Activated T-cell treated with anti-CD3 and anti-CD28 coated beads for 48 hours (primary cell): ENCODE measurements at regions not wholly inside any gene's neighbourhood (a gene's known extent, or its start where the extent isn't known, plus 50 kb on each side); places are given as distances from the start of the nearest gene placed in this dataset.

Source experiments
- DNase-seq: peaks from one replicate; pipeline ENCODE4 v3.0.0-alpha.2; 2020; ENCODE audit warnings: low read depth

DNA sequence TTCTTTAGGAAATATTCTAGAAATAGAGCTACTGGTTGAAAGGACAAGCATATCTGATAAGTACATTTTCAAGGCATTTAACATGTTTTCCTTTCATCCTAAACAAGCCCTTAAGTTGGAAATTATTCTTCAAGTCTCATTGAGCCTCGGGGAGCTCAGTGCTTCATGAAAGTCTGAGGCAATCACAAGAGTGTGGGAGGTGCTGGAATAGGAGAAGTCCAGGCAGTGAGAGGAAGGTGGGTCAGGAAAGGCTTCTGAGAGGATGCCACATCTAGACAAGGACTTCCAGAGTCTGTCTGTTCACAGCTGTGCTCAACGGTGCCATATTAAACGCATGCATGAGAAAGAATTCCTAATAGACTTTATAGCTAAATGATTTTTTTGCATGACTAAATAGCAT lies 69.8 kb downstream of the CD83 start:
- no peak for DNase-seq

DNA sequence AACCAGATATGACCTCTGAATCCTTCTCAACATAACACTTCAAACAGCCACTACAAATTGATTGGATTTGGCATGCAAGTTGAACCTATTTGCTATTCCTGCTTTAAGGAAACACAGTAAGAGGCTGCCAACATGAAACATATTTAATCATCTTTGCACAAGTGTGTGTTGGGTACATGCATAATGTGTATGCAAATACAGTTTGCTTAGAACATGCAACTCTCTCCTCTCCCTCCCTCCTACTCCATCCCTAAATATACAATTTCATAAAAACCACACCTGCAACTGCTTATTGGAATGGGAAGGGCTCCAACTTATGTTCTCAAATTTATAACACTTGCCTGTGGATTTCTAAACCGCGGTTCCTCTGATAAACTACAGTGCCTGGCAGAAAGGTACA lies 71.5 kb downstream of the CD83 start:
- DNase-seq, result no peak

DNA sequence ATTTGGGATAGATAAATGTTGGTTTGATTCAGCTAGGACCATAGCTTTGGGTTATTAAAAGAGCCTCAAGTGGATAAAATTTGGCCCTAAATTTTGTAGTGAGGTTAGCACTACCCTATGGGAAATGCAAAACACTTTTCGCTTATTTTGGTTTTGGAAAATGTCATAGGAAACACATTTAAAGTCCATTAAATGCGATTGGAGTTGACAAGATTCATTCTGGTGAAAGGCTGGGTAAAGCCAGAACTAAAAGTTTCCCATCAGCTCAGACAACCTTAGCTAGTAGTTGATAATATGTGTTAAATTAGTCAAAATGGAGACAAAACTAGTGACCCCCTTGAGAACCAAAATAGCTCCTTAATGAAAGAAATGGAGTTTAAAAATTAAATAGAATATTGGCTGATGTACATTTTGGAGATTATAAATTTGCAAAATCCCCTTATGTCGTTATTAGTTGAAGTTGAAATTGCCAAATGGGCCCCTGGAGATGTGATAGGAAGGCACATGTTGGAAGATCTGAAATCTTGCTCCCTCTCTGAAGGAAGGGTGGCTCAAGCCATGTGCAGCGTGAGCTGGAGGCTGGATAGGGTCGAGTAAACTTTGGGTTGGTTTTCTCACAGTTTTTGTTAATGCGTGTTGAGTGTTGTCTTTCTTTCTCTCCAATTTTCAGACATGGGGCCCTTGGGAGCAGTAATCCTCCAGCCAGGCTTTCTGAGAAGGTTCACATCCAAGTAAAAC lies 72.8 kb downstream of the CD83 start:
- DNase-seq, result no peak

DNA sequence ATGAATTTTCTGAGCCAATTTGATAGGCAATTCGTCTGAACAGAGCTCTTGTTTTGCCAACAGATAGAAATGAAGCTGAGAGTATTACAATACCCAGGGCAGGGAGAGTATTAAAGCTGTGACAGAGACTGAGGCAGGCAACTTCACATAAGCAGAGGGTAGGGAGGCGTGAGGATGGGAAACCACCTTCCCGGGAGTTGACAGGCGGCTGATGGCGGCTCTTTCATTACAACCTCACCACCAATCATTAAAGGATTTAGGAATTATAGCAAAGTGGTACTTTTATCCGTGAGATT lies 73.3 kb downstream of the CD83 start:
- DNase-seq, result no peak

DNA sequence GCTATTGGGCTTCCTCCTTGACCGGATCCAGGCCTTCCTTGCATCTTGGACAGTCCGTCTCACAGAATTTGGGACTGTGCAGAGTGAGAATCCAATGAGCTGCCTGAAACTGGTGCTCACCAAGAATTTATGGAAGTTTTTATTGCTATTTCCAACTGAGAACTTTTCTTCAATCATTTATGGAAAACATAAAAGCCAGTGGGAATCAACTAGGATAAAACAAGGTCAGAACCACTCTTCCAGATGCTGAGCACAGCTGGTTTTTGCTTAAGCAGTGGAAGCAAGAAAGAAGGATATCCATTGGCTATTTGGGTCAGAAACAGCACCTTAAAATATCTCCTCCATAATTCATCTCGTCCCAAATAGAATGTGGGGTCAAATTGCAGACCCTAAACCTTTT lies 74.2 kb downstream of the CD83 start:
- DNase-seq, result no peak

DNA sequence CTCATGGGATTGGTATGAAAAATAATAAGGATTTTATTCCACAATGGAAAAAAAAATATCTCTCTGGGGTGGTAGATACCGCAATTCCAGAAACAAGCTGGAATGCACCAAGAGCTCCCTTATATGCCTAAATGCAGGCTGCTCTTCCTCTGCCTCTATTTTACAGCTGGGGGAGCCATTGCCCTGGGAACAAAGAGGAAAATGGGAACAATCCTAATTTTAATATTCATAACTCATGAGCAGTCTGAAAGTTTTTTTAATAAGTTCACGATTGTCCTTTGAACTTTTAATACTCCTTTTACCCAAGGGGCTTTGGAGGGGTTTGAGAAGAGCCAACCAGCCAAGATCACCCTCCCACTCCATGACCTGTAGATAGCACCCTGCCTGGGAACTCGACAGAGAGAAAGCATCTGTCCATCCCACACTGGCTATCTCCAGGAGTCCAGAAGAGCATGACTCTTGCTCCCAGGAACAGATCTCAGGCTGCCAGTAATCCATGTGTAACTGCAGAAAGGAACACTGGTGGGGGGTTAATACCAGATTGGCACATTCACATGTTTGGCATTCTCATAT lies 74.7 kb downstream of the CD83 start:
- DNase-seq, result no peak

DNA sequence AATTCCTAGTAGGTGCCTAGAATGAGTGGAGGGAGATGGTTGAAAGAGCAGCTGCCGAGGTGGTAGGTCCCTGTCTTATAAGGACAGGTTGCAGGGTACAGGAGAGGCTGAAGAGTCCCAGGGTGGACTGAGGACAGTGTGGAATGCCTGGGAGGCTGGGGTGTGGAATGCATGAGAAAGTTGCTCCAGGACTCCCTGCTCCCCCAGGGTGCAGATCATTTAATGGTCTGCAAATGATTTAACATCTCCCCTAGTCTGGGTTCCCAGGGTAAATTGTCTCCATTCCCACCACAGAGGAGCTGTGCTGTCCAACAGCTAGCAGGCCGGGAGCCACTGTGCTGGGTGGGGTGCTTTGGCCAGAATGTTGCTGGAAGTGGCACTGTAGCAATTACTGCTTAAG lies 76.0 kb downstream of the CD83 start:
- DNase-seq, result no peak

DNA sequence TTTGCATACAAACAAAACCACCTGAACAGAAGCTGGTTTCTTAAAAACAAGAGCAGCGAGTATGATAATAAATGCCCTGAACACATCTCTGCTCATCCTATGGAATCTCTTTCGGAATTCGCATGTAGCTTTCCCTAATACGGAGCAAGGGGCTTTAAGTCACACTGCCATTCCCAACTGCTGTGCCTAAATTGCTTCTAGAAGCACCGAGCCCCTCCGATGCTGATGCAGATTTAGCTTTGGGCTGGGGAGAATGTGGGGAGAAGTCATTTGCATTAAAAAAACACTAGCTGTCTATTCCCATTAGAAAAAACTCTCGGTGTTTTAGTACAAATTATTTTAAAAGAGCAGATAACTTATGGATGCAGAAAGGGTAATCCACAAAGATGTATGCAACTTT lies 76.9 kb downstream of the CD83 start:
- DNase-seq, result no peak

DNA sequence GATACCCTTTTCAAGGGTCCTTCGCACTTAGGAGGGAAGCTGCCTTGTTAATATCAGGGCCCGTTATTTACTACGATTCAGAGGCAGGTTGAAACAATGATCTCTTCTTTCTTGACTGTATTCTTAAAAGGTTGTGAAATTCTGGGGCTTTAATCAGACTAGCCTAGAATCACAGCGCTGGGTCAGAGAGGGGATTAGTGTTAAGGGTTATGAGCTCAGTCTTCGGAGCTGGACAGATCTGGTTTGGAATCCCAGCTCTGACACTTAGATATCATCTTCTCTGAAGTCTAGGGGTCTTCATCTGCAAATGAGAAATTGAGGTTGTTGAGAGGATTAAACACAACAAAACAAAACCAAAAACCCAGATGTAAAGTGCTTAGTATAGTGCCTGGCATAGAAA lies 77.4 kb downstream of the CD83 start:
- no peak for DNase-seq

DNA sequence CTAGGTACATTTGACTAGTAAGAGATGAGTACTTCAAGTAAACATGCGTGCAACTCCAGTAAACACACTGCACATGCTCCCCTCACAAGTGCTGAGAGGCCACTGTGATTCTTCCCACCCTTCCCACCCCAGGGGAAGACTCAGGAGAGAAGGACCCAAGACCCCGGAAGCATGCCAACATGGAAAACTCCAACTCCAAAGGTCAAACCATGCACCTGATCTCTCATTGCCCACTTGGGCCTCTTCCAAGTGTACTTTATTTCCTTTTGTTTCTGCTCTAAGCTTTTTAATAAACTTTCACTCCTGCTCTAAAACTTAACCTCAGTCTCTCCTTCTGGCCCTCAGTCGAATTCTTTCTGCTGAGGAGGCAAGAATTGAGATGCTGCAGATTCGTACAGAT lies 78.5 kb downstream of the CD83 start:
- no peak for DNase-seq

DNA sequence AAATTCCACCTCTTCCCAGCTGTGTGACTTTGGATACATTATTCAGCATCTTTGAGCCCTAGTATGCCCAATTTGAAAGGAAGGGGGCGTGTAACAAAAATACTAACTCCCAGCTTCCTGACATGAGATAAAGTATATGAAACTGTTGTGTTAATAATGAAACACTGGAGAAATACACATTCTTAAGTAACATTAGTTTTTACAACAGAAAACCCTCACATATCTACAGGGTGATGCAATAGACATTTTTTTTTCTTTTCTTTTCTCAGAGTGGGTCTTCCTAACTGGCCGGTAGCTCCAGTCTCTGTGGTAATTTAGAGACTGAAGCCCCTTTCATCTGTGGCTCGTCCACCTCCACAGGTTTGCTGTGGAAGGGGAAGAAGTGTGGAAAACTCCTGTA lies 79.5 kb downstream of the CD83 start:
- DNase-seq, result no peak

DNA sequence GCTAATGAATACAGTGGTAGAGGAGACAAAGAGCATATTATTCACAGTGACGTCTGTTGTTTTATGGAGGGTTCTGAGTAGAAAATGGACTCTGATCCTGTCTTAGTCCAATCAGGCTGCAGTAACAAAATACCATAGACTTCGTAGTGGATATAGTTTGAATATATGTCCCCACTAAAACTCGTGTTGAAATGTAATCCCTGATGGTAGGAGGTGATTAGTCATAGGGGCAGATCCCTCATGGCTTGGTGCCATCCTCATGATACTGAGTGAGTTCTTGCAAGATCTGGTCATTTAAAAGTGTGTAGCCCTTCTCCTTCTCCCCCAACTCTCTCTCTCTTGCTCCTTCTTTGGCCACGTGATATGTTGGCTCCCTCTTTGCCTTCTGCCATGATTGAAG lies 82.5 kb downstream of the CD83 start:
- DNase-seq, result no peak

DNA sequence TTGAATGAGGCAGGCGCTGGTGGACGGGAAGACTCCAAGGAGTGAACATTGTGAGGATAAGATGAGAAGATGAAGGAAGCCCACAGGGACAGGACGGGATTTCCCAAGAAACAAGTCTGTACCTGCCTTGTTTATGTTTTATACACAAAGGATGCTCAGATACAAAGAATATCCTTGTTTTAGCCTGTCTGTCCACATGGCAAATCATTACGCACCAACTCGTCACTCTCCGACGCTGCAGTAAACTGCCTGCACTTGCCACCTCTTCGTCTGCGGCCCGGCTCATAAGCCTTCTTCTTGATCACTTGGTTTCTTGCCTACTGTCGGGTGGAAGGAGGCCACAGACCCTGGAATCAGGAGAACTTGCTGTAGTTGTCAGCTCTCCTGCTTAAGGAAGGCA lies 85.4 kb downstream of the CD83 start:
- no peak for DNase-seq

DNA sequence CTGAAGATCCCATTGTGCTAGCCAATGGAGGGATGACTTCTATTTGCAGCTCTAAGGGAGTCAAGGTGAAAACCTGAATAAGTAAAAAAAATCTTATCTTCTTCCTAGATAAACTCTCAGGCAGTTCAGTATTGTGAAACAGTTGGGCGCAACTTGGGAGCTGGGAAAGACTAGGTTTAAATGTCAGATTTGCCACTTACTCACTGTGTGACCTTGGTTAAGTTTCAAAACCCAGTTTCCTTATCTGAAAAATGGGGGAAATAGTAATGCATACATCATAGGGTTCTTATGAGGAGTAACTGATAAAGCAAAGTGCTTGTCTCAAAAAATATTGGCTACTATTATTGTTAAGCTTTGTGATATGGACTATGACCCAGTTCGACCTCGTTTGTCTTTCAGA lies 88.8 kb downstream of the CD83 start:
- DNase-seq, result no peak

DNA sequence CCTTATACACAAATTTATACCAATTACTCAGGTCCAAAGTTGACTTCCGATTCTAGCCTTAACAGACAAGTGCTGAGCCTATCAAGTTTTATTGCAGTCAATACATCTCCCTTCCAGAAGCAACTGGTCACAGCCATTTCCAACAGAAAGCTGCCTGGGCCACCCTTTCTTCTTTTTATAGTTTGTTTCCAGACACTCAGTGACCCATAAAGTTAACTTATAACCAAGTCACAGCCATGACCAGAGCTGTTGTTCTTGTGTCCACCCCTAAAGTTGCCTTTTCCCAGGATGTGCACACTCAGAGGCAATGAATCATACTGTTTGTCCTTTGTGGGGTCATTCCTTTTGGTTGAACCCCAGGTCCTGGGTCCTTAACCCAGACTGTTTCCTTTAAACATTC lies 89.9 kb downstream of the CD83 start:
- no peak for DNase-seq

DNA sequence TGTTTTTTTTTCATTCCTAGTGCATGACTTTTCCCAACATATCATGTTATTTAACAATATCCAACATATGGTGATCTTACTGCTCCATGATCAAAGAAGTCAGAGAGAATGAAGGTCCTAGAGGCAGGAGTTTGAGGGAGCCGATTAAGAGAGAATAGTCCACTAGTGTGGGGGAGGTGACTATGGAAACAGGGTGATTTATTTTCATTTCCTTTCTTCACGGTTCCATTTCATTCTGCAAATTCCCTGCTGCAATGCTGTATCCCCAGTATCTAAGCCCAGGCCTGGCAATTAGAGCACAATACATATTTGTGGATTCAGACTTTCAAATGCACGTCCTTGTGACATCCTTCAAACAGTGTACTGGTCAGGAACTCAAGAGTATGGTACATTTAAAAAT lies 91.4 kb downstream of the CD83 start:
- DNase-seq, result no peak

DNA sequence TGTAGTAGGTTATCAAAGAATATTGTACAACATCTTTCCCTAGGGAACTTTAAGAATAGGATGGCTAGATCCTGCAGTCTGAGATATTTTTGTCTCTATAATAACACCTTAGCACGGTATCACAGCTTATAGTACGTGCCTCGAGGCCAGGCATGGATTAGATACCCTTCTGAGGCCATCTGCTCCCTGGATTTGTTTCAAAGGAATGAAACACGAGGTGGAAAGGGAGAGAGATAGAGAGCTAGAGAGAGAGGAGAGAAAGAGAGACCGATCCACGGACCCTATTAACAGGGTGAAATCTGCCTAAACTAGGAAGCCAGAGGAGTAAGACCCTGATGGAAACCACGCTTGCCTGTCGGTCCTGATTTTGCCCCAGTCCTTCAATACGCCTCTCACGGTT lies 92.5 kb downstream of the CD83 start:
- no peak for DNase-seq

DNA sequence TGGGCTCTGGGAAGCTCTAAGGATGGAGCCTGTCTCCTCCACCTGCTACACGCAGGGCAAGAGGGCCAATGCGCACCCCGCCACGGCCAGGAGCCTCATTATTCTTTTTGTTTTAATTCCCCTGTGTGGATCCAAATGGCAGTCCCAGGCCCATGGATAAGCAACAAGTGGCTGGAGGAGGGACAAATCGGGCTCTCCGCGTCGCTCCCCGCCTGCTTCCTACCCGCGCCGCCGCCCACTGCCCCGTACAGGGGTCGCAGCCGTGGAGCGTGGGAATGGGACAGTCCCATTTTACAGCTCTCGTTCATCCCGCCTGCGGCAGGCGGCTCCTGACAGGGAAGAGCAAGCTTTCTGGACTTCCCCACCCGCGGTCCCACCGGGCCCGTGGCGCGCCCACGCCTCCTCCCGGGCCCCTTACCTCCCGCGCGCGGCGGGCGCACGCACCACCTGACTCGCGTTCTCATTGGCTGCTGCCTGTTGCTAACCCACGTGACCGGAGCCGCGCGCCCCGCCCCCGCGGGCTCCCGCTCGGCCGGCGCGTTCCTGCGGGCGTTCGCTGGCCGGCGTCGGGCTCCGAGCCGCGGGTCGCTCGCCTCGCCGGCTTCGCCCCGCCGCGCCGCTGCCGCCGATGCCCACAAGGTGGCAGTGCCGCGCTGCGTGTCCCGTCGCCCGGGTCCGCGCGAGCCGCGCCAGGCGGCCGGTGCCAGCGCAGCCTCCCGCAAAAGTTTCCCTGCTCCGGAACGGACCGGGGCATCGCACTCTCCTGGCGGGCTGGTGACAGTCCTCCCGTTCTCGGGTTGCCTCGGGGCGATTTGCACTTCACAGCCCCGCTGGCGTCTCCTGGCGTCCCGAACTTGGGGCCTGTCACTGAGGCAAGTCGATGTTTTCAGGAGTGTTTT lies 93.3 kb downstream of the CD83 start:
- DNase-seq, result peak; percentile 95

DNA sequence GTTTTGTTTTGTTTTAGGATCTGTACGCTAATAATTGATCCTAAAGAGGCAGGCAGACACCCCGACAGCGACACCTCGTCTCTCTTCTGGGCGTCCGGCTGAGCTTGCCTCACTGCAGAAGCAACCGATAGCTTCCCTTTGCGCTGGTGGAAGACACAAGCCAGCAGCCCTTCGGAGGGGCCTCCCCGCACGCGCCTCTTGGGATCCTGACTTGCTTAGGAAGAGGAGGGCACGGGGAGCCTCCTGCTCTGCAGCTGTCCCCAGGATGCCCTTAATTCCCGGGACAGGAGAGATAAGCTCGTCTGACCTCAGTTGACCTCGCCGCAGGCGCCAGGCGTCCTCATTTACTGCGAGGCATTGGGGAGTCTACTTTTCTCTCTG lies 94.0 kb downstream of the CD83 start:
- DNase-seq, result peak; percentile 27

DNA sequence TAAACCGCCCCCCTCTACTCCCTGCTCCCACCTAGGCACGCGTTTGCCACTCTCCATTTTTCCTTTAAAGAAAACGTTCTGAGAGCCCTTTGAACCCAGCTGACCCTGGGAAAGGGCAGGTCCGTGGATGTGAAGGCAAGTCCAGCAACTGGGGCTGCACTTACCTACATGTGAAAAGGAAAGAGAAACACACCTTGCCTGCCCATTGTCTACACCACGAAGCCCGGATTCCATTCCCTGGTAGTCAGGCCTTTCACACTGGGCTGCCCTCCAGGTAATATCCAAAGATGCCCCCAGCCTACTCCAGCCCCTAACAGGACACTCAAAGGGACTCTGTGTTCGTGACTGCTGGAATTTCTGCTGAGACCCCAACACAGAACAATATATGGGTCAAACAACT lies 94.4 kb downstream of the CD83 start:
- DNase-seq, result no peak

DNA sequence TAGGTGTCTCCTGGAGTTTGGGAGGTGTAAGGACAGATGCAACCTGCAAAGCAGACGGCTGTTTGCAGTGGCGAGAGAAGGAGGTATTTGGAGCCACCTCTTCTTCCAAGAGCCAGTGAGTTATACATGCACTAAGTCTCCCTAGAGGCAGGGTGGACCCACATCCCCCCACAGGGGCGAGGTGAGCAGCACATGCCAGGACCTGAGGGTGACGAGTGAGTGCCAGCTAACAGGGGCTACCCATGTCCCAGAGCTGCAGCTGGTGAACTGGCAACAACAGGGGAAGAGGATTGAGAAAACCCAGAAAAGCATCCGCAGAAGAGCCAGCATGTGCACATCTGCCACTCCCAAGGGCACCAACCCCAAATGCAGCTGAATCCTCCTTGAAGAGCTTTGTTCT lies 95.1 kb downstream of the CD83 start:
- DNase-seq, result no peak

DNA sequence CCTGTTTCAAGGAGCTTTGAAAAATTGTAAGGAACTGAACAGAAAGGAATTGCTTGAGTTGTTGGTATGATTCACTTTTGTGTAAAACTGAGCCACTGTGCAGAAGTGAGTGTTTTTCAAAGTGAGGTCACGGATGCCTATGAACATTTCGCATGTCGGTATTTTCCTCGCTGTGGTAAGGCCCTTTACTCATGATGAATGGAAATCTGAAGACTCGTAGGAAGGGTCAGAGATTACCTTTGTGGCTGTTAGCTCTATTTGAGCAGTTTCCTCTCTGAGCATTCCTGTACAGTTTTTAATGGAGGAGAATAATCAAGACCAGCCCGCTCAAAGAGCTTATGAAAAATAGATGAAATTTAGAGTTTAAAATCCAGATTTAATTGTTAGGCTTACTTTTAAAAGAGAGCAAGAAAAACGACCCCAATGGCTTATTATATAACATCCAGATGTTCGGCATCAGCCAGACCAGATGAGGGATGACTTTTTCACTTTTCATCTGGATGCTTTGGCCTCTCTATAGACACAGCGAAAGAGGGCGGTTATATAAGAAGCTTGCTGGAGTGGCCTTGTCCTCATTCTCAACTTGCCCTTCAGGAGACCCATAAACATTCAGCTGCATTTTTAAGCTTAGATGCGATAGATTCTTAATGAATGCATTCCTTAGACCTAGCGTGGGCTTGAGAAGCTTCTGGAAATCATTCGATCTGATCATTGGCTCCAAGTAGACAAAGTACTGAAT lies 99.5 kb downstream of the CD83 start:
- no peak for DNase-seq
